ENCODE measurements at regions not wholly inside any gene's neighbourhood (a gene's known extent, or its start where the extent isn't known, plus 50 kb on each side); places are given as distances from the start of the nearest gene placed in this dataset.

GRCh38 chr9:26375448-26375847 lies 517.2 kb downstream of the CAAP1 start:
- DNase-seq (ENCODE audit: extremely low read depth, low read depth), result no peak

GRCh38 chr9:26373616-26374015 lies 519.0 kb downstream of the CAAP1 start:
- DNase-seq (ENCODE audit: extremely low read depth, low read depth), result no peak
- TF ChIP-seq CTCF (IDR thresholded peaks at IDR 0.05; ENCODE audit: low read depth, low read length), result no peak

More at GRCh38 chr9:26375448-26375847, 517.2 kb downstream of the CAAP1 start:
- no peak for TF ChIP-seq CTCF (IDR thresholded peaks at IDR 0.05; ENCODE audit: low read depth, low read length)

- DNase-seq (ENCODE audit: extremely low read depth, low read depth), result no peak
- no peak for TF ChIP-seq CTCF (IDR thresholded peaks at IDR 0.05; ENCODE audit: low read depth, low read length)
These were observed 521.4 kb downstream of the CAAP1 start for GRCh38 chr9:26371236-26371635.

GRCh38 chr9:26369093-26369492 lies 523.5 kb downstream of the CAAP1 start:
- TF ChIP-seq CTCF (IDR thresholded peaks at IDR 0.05; ENCODE audit: low read depth, low read length), result no peak
- peak; percentile 16 for DNase-seq (ENCODE audit: extremely low read depth, low read depth)

GRCh38 chr9:26368241-26368640 lies 524.4 kb downstream of the CAAP1 start:
- DNase-seq (ENCODE audit: extremely low read depth, low read depth), result no peak
- no peak for TF ChIP-seq CTCF (IDR thresholded peaks at IDR 0.05; ENCODE audit: low read depth, low read length)

- TF ChIP-seq CTCF (IDR thresholded peaks at IDR 0.05; ENCODE audit: low read depth, low read length), result no peak
- no peak for DNase-seq (ENCODE audit: extremely low read depth, low read depth)
These were observed 531.6 kb downstream of the CAAP1 start for GRCh38 chr9:26361010-26361409.

- TF ChIP-seq CTCF (IDR thresholded peaks at IDR 0.05; ENCODE audit: low read depth, low read length), result no peak
- no peak for DNase-seq (ENCODE audit: extremely low read depth, low read depth)
These were observed 533.8 kb downstream of the CAAP1 start for GRCh38 chr9:26358836-26359235.

Data from AG09319 (cell line).